ENCODE measurements at regions not wholly inside any gene's neighbourhood (a gene's known extent, or its start where the extent isn't known, plus 50 kb on each side); places are given as distances from the start of the nearest gene placed in this dataset.

- H4K91ac ChIP-seq (ENCODE audit: insufficient read length, low read depth, low read length): no peak overlapping the region
- Mint-ChIP-seq H3K27me3 (ENCODE audit: low read depth) (no peaks in the 10 kb centered on the region), H3K9me3 (peaks cover 0 to 4% of the 10 kb centered on the region in 2 experiments; a peak in 1 of 5 replicates), H3K27ac (no peak overlapping the region), H3K36me3 (ENCODE audit: insufficient read depth in 1 of 3, low read depth in 3 of 3) (no peaks in the 10 kb centered on the region), H3K4me1 (peaks cover 6 to 7% of the 10 kb centered on the region in 2 experiments), H3K4me3 (no peak overlapping the region)
- no CpG with 5 or more reads among the region's 1 CpG for WGBS (ENCODE audit: extremely low coverage, insufficient read length, low lambda C conversion rate)
- no peak overlapping the region for H3K4ac ChIP-seq (ENCODE audit: low read depth, low read length)
- no peaks in the 10 kb centered on the region for H3K27me3 ChIP-seq (ENCODE audit: insufficient read depth, low read length)
- no peak overlapping the region for H2AFZ ChIP-seq (ENCODE audit: low read length)
- no peak overlapping the region for H4K8ac ChIP-seq (replicated peaks; ENCODE audit: insufficient read length, low read depth, low read length)
- H2BK12ac ChIP-seq (ENCODE audit: insufficient read length, low read depth, low read length): no peak overlapping the region
- H3K56ac ChIP-seq (ENCODE audit: insufficient read length, low read depth, low read length): no peak overlapping the region
- no peaks in the 10 kb centered on the region; the same call in 1 of the 2 replicates for H3K4me1 ChIP-seq (ENCODE audit: insufficient read depth, low read length)
- H3K4me2 ChIP-seq (ENCODE audit: insufficient read depth, insufficient read length, low read length): no peak overlapping the region
- DNase-seq: no peak
- no peak overlapping the region for H3T11ph ChIP-seq (ENCODE audit: low read length)
- no peak overlapping the region for H3K23ac ChIP-seq (ENCODE audit: insufficient read length, low read depth, low read length)
- H3K18ac ChIP-seq (ENCODE audit: insufficient read length, low read depth, low read length): no peak overlapping the region
- no peaks in the 10 kb centered on the region for H4K20me1 ChIP-seq (ENCODE audit: control insufficient read depth, insufficient read depth, insufficient read length)
- no peak overlapping the region for H4K5ac ChIP-seq (ENCODE audit: insufficient read length, low read depth, low read length)
- no peak overlapping the region for H2BK5ac ChIP-seq (ENCODE audit: insufficient read length, low read length)
- H3K14ac ChIP-seq (ENCODE audit: insufficient read depth, low read length): no peak overlapping the region
- no peak overlapping the region for H2BK20ac ChIP-seq (ENCODE audit: low read depth, low read length, poor library complexity, severe bottlenecking)
- H3K27ac ChIP-seq (ENCODE audit: insufficient read length, low read depth, low read length): no peak overlapping the region
- H2BK120ac ChIP-seq (ENCODE audit: low read depth, low read length, poor library complexity, severe bottlenecking): no peak overlapping the region
- no peaks in the 10 kb centered on the region for H3K9me3 ChIP-seq (ENCODE audit: control insufficient read depth, low read depth, low read length)
- no peak overlapping the region for H3K9ac ChIP-seq (ENCODE audit: extremely low read depth, insufficient read length, low read length)
- H3K79me2 ChIP-seq (ENCODE audit: insufficient read depth, low read length): no peaks in the 10 kb centered on the region
- no peak for TF ChIP-seq CTCF (conservative IDR thresholded peaks at IDR 0.05)
- H3K79me1 ChIP-seq (ENCODE audit: insufficient read depth, low read depth, low read length, poor library complexity, severe bottlenecking): no peaks in the 10 kb centered on the region
- H2BK15ac ChIP-seq (ENCODE audit: low read depth, low read length): no peak overlapping the region
- no peak overlapping the region for H2AK5ac ChIP-seq (ENCODE audit: insufficient read length, low read length)
- no peaks in the 10 kb centered on the region for H3K23me2 ChIP-seq (ENCODE audit: insufficient read length, low read depth, low read length, poor library complexity, severe bottlenecking)
These were observed 138.9 kb upstream of the IGFBP7 start for GRCh38 chr4:57249083-57249482.
